NCI-H2171 (cell line): ENCODE measurements at regions not wholly inside any gene's neighbourhood (a gene's known extent, or its start where the extent isn't known, plus 50 kb on each side); places are given as distances from the start of the nearest gene placed in this dataset.

ENCODE experiments used
- DNase-seq: peaks from one replicate; lab custom pipeline; 2025; lab: John Stamatoyannopoulos, UW

GRCh38 chr3:130839813-130840212 lies 54.1 kb upstream of the ATP2C1 start:
- peak; percentile 97 for DNase-seq

DNA sequence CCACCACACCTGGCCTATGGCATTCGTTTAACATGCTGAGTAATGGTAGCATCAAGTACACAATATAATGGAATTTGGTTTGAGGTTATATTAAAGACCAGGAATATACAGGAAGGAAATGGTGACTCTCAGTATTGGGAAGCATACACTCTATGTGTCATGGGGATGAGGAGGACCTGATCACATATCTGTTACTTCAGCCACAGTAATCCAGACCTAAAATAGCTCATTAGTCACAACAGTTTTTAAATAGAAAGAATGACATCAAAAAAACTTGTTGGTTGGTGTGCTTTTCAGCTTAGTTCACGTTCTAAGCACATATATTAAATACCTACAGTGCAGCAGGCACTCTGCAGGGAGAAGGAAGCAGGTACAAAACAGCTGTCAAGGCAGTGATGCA lies 52.5 kb upstream of the ATP2C1 start:
- DNase-seq, result no peak

DNA sequence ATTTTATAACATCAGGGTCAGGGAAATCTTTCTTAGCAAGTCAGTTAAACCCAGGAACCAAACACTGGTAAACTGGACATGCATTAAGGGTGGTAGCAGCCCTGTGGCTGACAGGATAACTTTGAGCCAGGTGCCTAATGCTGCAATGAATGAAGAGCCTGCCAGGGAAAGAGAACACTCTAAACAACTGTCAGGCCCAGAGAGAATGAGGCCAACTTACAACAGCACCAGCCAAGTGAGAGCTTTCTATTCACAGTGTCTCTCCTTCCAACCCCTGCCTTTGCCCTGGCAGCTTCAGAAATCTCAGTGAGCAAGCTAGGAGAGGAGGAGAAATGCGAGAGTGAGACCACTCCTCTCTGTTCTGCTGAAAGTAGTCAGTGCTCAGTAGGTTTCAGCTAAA lies 50.4 kb upstream of the ATP2C1 start:
- no peak for DNase-seq
